TTC549 (cell line): ENCODE measurements at regions not wholly inside any gene's neighbourhood (a gene's known extent, or its start where the extent isn't known, plus 50 kb on each side); places are given as distances from the start of the nearest gene placed in this dataset.
"Not testable (repeated sequence)": the region's sequence is repeated elsewhere in the genome, so short reads cannot be mapped to it uniquely, and the experiment has no call there.

Experiments used
- FAIRE-seq: peaks from 2 replicates; lab custom pipeline; 2012; peaks lifted over from hg19 to GRCh38; lab: Jason Lieb, UNC

DNA sequence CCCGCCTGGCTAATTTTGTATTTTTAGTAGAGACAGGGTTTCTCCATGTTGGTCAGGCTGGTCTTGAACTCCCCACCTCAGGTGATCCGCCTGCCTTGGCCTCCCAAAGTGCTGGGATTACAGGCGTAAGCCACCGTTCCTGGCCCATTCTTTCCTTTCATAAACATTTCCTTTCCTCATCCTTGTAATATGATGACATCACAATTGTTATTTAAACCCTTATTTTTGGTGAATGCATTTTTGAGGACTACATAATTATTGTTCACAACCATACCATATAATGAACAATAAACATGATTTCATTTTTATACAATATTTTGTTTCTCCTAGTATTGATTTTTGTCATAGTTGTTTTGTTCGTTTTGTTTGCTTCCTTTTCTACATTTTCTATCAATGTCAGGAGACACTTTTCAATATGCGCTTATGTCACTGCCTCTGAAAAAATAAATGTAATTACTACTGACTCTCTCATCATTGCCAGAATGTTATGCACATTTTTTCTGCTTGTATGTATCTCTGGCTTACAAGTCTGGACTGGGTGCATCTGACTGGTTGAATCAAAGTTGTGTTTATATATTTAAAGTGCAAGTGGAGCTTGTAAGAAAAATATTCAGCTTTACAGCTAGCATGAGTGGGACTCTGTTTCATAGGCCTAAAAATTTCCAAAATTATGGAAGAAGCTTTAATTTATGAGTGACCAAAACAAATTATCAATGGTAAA, 2286.3 kb upstream of the RAG2 start:
- FAIRE-seq: no peak

- FAIRE-seq: no peak
These were observed 2269.3 kb upstream of the RAG2 start for GRCh38 chr11:38867338-38867737.

DNA sequence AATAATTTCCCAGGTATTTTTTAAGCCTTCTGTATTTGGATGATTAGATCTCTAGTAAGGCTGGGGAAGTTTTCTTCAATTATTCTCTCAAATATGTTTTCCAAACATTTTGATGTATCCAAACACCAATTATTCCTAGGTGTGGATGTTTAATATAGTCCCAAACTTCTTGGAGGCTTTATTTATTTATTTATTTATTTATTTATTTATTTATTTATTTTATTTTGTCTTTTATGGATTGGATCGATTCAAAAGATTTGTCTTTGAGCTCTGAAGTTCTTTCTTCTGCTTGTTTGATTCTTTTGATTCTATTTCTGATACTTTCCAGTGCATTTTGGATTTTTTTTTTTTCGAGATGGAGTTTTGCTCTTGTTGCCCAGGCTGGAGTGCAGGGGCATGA, 2267.9 kb upstream of the RAG2 start:
- FAIRE-seq: no peak

DNA sequence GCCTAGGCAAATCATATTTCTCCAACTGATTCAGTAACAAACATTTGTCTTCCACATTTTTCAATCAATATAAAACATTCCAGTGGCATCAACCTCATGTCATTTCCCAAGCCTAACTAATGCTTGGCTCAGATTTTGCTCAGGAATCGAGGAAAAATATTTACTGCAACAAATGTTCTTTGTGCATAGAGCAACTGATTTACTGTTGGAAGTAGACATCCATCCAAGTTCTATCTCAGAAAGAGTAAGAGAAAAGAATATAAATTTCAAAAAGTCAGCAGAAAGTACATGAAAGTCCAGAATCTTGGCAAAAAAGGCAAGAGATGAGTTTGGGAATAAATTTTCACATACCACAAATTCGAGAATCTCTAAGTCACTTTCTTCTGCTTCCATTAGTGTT, 2245.0 kb upstream of the RAG2 start:
- no peak for FAIRE-seq

DNA sequence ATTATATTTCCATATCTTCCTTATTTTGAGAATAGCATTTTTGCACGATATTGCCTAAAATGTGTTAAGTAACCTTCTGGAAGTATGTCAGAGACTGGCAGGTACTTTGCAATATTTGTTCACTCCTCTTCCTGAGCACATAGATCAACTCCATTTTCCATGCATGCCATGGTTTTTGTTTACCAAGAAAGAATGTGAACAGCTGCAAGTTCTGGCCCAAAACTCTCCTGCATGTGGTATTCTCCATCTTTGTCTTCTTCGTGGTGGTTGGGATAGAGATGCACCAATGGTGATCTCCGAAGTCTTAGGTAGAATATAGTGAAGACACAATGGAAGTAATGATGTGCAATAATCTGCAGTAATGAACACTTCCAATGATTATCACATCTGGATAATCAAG, 2241.0 kb upstream of the RAG2 start:
- FAIRE-seq: no peak

GRCh38 chr11:38835966-38836365, 2237.9 kb upstream of the RAG2 start:
- FAIRE-seq: no peak

- FAIRE-seq: no peak
These were observed 2226.5 kb upstream of the RAG2 start for GRCh38 chr11:38824573-38824972.

DNA sequence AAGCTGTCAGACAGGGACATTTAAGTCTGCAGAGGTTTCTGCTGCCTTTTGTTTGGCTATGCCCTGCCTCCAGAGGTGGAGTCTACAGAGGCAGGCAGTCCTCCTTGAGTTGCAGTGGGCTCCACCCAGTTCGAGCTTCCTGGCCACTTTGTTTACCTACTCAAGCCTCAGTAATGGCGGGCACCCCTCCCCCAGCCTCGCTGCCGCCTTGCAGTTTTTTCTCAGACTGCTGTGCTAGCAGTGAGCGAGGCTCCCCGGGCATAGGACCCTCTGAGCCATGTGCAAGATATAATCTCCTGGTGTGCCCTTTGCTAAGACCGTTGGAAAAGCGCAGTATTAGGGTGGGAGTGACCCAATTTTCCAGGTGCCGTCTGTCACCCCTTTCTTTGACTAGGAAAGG, 2223.8 kb upstream of the RAG2 start:
- FAIRE-seq: not testable (repeated sequence)

GRCh38 chr11:38819981-38820380, 2221.9 kb upstream of the RAG2 start:
- no peak for FAIRE-seq

- FAIRE-seq: no peak
These were observed 2220.7 kb upstream of the RAG2 start for GRCh38 chr11:38818720-38819119.

- no peak for FAIRE-seq
These were observed 2216.6 kb upstream of the RAG2 start for GRCh38 chr11:38814670-38815069.

DNA sequence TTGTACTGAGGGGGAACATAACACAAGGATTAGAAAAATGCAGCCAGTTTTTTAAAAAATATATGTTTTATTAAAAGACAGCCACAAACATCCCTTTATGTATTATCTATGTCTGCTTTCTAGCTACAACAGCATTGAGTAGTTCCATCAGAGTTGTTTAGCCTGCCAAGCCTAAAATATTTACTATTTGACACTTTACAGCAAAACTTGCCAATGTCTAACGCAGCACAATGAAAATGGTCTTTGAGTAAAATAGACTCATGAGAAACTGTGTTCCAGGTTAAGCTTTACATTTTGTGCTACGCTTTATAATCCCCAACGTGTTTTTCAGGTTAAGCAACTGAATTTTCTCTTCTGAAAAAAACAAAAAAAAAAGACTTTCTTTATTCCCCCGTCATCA, 2211.5 kb upstream of the RAG2 start:
- no peak for FAIRE-seq

DNA sequence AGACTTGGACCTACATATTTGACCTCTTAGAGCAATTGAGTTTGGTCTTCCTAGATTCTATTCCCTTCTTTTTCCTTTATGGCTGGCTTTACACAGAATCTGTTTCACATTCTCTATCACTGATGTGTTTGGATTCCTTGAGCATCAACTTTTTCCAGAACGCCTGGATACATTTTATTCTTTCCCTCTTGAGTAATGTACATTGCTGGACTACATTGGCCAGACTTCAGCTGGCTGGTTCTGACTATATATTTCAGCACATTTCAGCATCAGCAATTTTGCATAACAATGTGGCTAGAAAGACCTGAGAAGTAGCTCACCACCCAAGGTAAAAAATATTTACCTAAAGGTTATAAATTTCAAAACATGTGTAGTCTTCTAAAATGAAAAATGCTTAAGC, 2198.2 kb upstream of the RAG2 start:
- FAIRE-seq: no peak

DNA sequence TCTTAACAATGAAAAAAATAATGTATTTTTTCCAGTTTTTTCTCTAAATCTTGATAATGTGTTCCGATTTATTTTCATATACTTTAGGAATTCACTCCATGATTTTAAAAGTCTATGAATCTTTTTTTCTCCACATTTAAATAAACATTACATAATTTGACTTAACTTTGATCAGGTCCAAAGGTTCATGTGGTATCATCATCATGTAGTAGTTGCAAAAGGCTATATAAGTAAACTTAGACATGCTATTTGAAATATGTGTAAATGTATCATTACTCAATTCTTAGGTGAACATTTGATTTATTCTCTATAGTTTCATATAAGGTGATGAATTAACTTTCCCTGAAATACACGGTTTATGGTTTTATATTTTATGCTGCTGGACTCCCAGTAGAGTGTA, 2197.0 kb upstream of the RAG2 start:
- FAIRE-seq: no peak

- FAIRE-seq: peak; percentile 68
These were observed 2193.4 kb upstream of the RAG2 start for GRCh38 chr11:38791346-38791961.

- FAIRE-seq: no peak
These were observed 2190.5 kb upstream of the RAG2 start for GRCh38 chr11:38788561-38788960.

DNA sequence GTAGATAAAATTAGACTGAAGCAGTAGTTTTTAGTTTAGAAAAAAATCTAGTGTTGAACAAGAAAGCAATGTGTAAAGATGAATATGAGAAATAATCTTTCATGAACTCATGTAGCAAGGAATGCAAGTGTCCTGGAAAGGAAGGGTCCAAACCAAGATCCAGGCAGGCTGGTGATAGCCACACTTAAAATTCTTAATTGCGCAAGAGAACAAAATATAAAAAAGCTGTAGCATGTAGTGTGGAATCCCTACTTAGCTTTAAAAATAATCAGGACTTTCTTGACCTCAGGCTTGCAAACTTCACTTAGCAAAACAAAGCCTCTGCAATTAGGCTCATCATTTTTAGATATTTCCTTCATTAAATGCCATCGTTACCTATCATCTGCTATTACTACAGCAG, 2186.1 kb upstream of the RAG2 start:
- FAIRE-seq: no peak

GRCh38 chr11:38766796-38767195, 2168.8 kb upstream of the RAG2 start:
- FAIRE-seq: no peak

DNA sequence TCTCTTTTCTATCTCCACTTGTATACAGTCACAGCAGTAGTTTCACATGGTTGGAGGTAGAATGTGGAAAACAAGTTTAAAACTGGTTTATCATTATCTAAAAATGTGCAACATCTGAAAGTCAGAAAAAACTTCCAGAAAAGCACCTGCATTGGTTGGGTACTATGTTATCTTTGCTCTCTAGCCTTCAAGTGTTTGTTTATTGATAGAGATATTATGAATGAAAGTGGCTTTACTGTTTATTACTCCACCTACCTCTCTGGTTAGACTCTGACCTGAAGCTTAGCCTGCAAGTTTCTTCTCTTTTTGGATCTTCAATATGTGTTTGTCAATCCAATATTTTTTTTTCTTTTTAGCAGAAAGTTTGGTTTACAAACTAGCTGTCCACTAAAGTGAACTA, 2161.4 kb upstream of the RAG2 start:
- FAIRE-seq: no peak

GRCh38 chr11:38756537-38756936, 2158.5 kb upstream of the RAG2 start:
- no peak for FAIRE-seq

- FAIRE-seq: no peak
These were observed 2153.4 kb upstream of the RAG2 start for GRCh38 chr11:38751421-38751820.

DNA sequence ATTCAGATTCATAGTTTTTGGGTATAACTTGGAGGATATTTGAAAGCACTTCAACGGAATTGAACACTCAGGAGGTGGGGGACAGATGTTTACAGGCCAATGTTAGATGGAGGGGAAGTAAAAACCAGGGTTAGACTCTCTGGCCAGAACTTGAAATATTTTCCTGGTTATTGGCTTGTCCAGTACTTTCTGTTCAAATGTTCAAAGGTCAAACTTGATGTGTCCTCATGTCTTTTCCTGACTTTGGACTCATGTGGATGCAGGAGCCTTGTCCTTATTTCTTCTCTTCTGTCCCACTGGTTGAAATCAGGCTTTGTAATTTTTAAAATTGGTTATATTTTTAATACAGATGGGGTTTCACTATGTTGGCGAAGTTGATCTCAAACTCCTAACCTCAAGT, 2148.5 kb upstream of the RAG2 start:
- not testable (repeated sequence) for FAIRE-seq

DNA sequence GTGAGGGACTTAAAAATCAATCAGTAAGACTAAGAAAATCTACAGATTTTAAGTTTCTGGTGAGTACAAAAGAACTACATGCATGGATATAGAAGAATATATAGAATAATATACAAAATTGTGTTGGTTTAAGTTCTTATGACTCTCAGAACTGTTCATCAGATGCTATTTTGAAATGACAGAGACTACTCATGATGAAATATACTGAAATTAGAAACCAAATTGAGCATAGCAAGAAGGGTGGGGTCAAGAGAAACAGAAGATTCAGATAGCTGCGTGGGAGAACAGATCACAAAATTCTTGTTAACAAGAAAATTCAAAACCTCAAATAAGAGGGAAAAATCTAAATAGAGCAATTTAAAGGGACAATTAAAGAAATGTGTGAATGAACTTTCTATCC, 2125.3 kb upstream of the RAG2 start:
- FAIRE-seq: no peak

DNA sequence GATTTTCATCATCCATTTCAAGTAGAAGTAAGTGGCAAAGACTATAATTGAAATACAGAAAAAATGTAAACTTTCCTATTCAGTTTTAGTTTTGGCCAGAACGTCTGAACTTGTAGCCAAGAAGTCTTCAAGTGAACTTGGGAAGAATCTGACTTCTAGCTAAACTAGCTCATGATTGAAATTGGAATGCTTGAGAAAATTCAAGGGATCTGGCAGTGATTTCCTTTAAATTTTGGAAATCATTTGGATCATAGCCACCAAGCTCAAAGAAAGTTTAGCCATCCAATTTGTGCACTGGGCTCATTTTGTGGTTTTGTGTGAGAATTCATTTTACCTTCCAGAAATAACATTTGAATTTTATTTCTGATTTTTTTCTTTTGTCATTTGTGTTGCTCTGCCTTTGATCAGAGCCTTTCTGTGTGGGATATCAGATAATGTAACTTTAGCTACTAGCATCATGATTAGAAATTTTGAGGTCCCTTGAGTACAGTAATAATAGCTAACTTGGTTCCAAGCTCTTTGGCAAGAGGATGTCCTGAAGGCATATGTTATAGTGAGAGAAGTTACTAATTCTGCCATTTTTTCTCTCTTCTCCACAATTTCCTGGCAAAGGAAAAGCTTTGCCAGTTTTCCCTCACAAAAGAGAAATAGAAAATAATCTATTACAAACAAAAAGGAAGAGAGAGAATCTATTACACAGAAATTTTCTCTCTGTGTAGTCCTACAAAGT, 2123.7 kb upstream of the RAG2 start:
- FAIRE-seq: no peak
